HepG2 (cell line): ENCODE measurements at regions not wholly inside any gene's neighbourhood (a gene's known extent, or its start where the extent isn't known, plus 50 kb on each side); places are given as distances from the start of the nearest gene placed in this dataset.
"Not testable (repeated sequence)": the region's sequence is repeated elsewhere in the genome, so short reads cannot be mapped to it uniquely, and the experiment has no call there.

Experiments used
- CHD2 ChIP-seq: IDR thresholded peaks from 2 replicates; pipeline ENCODE4 v1.6.1; 2011; ENCODE audit warnings: low read depth, low read length, improper control_type of control experiment
- MXI1 ChIP-seq: IDR thresholded peaks from 3 replicates; pipeline ENCODE4 v1.6.1; 2012; ENCODE audit warnings: low read depth, low read length, inconsistent platforms, borderline replicate concordance
- PPARG ChIP-seq: conservative IDR thresholded peaks from 2 replicates; pipeline ENCODE4 v1.6.1; 2016; ENCODE audit warnings: missing biosample characterization, missing genetic modification reagents
- SP1 ChIP-seq, 2 experiments: fragments of 450-650 bp in 1 of 2; sonication (generic) in 1 of 2; formaldehyde crosslinking in 1 of 2; IDR thresholded peaks; 2 replicates each; pipeline versions ENCODE4 v1.4.0 to v1.6.1; 2016 to 2020; ENCODE audit warnings: missing genetic modification reagents in 1 of 2
- SRF ChIP-seq: IDR thresholded peaks from 2 replicates; pipeline ENCODE4 v1.6.1; 2011; ENCODE audit warnings: mild to moderate bottlenecking, low read depth, low read length, moderate library complexity
- ZNF10 ChIP-seq: sonication (generic); formaldehyde crosslinking; IDR thresholded peaks from 2 replicates; pipeline ENCODE4 v1.4.0; 2020; ENCODE audit warnings: mild to moderate bottlenecking, low read depth, missing genetic modification reagents, borderline replicate concordance
- ZNF12 ChIP-seq: sonication (generic); formaldehyde crosslinking; IDR thresholded peaks from 2 replicates; pipeline ENCODE4 v1.5.0; 2020; ENCODE audit warnings: missing genetic modification reagents
- ZNF121 ChIP-seq: sonication (generic); formaldehyde crosslinking; IDR thresholded peaks from 2 replicates; pipeline ENCODE4 v1.5.0; 2020; ENCODE audit warnings: mild to moderate bottlenecking, missing genetic modification reagents
- TF ChIP-seq, protein P1 (sequence below): sonication (generic); formaldehyde crosslinking; IDR thresholded peaks from 2 replicates; pipeline ENCODE4 v1.4.0; 2020; ENCODE audit warnings: mild to moderate bottlenecking, missing genetic modification reagents
- TF ChIP-seq, protein P2 (sequence below): sonication (generic); formaldehyde crosslinking; IDR thresholded peaks from 2 replicates; pipeline ENCODE4 v1.5.0; 2020; ENCODE audit warnings: mild to moderate bottlenecking, missing genetic modification reagents, moderate library complexity
- TF ChIP-seq, protein P3 (sequence below): sonication (generic); formaldehyde crosslinking; IDR thresholded peaks from 2 replicates; pipeline ENCODE4 v1.8.1; 2022; ENCODE audit warnings: mild to moderate bottlenecking, missing genetic modification reagents
- TF ChIP-seq, protein P4 (sequence below): sonication (generic); formaldehyde crosslinking; IDR thresholded peaks from 2 replicates; pipeline ENCODE4 v1.5.1; 2020; ENCODE audit warnings: missing genetic modification reagents, mild to moderate bottlenecking, borderline replicate concordance
- TF ChIP-seq, protein P5 (sequence below): sonication (generic); formaldehyde crosslinking; IDR thresholded peaks from 2 replicates; pipeline ENCODE4 v1.4.0; 2020; ENCODE audit warnings: missing genetic modification reagents, mild to moderate bottlenecking, borderline replicate concordance
- TF ChIP-seq, protein P6 (sequence below): sonication (generic); formaldehyde crosslinking; IDR thresholded peaks from 2 replicates; pipeline ENCODE4 v1.8.1; 2023; ENCODE audit warnings: mild to moderate bottlenecking, missing genetic modification reagents, borderline replicate concordance

DNA sequence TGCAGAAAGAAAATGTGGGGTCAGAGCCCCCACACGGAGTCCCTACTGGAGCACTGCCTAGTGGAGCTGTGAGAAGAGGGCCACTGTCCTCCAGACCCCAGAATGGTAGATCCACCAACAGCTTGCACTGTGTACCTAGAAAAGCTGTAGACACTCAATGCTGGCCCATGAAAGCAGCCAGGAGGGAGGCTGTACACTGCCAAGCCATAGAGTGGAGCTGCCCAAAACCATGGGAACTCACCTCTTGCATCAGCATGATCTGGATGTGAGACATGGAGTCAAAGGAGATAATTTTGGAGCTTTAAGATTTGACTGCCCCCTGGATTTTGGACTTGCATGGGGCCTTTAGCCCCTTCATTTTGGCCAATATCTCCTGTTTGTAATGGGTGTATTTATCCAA, 452.3 kb downstream of the MRPL39 start:
- TF ChIP-seq, protein P1, sequence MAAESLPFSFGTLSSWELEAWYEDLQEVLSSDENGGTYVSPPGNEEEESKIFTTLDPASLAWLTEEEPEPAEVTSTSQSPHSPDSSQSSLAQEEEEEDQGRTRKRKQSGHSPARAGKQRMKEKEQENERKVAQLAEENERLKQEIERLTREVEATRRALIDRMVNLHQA (CRISPR knock-in tag): not testable (repeated sequence)
- TF ChIP-seq, protein P2, sequence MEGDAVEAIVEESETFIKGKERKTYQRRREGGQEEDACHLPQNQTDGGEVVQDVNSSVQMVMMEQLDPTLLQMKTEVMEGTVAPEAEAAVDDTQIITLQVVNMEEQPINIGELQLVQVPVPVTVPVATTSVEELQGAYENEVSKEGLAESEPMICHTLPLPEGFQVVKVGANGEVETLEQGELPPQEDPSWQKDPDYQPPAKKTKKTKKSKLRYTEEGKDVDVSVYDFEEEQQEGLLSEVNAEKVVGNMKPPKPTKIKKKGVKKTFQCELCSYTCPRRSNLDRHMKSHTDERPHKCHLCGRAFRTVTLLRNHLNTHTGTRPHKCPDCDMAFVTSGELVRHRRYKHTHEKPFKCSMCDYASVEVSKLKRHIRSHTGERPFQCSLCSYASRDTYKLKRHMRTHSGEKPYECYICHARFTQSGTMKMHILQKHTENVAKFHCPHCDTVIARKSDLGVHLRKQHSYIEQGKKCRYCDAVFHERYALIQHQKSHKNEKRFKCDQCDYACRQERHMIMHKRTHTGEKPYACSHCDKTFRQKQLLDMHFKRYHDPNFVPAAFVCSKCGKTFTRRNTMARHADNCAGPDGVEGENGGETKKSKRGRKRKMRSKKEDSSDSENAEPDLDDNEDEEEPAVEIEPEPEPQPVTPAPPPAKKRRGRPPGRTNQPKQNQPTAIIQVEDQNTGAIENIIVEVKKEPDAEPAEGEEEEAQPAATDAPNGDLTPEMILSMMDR (CRISPR knock-in tag): not testable (repeated sequence)
- TF ChIP-seq, protein P3, sequence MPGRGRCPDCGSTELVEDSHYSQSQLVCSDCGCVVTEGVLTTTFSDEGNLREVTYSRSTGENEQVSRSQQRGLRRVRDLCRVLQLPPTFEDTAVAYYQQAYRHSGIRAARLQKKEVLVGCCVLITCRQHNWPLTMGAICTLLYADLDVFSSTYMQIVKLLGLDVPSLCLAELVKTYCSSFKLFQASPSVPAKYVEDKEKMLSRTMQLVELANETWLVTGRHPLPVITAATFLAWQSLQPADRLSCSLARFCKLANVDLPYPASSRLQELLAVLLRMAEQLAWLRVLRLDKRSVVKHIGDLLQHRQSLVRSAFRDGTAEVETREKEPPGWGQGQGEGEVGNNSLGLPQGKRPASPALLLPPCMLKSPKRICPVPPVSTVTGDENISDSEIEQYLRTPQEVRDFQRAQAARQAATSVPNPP (CRISPR knock-in tag): not testable (repeated sequence)
- not testable (repeated sequence) for TF ChIP-seq ZNF12; SP1 (IDR thresholded peaks at IDR 0.05); SP1 (CRISPR knock-in tag; IDR thresholded peaks at IDR 0.05); MXI1; ZNF121 (CRISPR knock-in tag); CHD2; SRF; PPARG (CRISPR knock-in tag); ZNF10
- TF ChIP-seq, protein P4, sequence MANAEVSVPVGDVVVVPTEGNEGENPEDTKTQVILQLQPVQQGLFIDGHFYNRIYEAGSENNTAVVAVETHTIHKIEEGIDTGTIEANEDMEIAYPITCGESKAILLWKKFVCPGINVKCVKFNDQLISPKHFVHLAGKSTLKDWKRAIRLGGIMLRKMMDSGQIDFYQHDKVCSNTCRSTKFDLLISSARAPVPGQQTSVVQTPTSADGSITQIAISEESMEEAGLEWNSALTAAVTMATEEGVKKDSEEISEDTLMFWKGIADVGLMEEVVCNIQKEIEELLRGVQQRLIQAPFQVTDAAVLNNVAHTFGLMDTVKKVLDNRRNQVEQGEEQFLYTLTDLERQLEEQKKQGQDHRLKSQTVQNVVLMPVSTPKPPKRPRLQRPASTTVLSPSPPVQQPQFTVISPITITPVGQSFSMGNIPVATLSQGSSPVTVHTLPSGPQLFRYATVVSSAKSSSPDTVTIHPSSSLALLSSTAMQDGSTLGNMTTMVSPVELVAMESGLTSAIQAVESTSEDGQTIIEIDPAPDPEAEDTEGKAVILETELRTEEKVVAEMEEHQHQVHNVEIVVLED (CRISPR knock-in tag): not testable (repeated sequence)
- TF ChIP-seq, protein P5, sequence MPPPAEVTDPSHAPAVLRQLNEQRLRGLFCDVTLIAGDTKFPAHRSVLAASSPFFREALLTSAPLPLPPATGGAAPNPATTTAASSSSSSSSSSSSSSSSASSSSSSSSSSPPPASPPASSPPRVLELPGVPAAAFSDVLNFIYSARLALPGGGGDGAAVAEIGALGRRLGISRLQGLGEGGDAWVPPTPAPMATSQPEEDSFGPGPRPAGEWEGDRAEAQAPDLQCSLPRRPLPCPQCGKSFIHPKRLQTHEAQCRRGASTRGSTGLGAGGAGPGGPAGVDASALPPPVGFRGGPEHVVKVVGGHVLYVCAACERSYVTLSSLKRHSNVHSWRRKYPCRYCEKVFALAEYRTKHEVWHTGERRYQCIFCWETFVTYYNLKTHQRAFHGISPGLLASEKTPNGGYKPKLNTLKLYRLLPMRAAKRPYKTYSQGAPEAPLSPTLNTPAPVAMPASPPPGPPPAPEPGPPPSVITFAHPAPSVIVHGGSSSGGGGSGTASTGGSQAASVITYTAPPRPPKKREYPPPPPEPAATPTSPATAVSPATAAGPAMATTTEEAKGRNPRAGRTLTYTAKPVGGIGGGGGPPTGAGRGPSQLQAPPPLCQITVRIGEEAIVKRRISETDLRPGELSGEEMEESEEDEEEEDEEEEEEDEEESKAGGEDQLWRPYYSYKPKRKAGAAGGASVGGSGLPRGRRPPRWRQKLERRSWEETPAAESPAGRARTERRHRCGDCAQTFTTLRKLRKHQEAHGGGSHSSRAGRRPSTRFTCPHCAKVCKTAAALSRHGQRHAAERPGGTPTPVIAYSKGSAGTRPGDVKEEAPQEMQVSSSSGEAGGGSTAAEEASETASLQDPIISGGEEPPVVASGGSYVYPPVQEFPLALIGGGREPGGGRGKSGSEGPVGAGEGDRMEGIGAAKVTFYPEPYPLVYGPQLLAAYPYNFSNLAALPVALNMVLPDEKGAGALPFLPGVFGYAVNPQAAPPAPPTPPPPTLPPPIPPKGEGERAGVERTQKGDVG (CRISPR knock-in tag): not testable (repeated sequence)
- TF ChIP-seq, protein P6, sequence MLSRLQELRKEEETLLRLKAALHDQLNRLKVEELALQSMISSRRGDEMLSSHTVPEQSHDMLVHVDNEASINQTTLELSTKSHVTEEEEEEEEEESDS (CRISPR knock-in tag): not testable (repeated sequence)
